ENCODE measurements at regions not wholly inside any gene's neighbourhood (a gene's known extent, or its start where the extent isn't known, plus 50 kb on each side); places are given as distances from the start of the nearest gene placed in this dataset.

DNA sequence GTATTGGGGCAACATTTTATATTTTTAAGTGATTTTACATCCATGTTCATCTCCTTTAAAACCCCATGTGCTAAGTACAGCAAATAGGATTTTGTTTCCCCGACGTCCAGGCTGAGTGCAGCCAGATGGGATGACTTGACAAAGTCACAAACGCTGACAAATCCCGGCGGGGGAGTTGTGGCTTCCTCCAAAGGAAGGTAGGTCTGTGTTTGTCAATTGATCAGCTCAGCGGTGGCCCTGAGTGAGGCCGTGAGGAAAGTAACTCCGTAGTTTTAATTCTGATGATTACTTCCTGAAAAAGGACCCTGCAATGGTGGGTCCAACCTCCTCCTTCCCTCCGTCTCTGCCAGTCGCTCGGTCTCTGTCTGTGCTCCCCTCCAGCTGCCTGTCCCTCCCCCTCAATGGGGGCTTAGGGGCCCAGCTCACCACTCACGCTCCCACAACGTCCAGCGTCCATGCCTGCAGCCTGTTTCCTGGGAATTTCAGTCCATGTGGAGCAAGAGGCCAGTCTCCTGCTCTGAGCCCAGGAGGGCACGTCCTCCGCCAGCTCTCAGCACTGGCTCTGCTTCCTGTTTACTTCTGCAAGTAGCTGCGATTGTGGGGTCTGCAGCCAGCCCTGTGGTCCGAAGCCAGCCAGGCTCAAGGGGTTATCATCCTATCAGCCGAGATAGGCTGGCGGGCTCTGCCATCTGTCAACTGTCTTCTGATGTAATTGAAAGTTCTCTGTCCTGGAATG is 209.4 kb upstream of the FOXF1 start:
- DNase-seq (ENCODE audit: extremely low read depth, insufficient read length) = no peak
- Histone ChIP-seq H3K36me3 (ENCODE audit: control insufficient read depth, insufficient read depth, low read length) (no peaks in the 10 kb centered on the region), H3K4me3 (replicated peaks; ENCODE audit: low read depth, low read length) (no peak overlapping the region), H3K27me3 (replicated peaks; ENCODE audit: control insufficient read depth, insufficient read depth, low read length) (peaks cover 1% of the 10 kb centered on the region)
- TF ChIP-seq, protein P1, sequence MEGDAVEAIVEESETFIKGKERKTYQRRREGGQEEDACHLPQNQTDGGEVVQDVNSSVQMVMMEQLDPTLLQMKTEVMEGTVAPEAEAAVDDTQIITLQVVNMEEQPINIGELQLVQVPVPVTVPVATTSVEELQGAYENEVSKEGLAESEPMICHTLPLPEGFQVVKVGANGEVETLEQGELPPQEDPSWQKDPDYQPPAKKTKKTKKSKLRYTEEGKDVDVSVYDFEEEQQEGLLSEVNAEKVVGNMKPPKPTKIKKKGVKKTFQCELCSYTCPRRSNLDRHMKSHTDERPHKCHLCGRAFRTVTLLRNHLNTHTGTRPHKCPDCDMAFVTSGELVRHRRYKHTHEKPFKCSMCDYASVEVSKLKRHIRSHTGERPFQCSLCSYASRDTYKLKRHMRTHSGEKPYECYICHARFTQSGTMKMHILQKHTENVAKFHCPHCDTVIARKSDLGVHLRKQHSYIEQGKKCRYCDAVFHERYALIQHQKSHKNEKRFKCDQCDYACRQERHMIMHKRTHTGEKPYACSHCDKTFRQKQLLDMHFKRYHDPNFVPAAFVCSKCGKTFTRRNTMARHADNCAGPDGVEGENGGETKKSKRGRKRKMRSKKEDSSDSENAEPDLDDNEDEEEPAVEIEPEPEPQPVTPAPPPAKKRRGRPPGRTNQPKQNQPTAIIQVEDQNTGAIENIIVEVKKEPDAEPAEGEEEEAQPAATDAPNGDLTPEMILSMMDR (IDR thresholded peaks at IDR 0.05; ENCODE audit: insufficient read depth, low read length, poor library complexity, severe bottlenecking) = no peak

- Histone ChIP-seq H3K36me3 (ENCODE audit: control insufficient read depth, insufficient read depth, low read length) (no peaks in the 10 kb centered on the region), H3K4me3 (replicated peaks; ENCODE audit: low read depth, low read length) (no peak overlapping the region), H3K27me3 (replicated peaks; ENCODE audit: control insufficient read depth, insufficient read depth, low read length) (peaks cover 1% of the 10 kb centered on the region)
- DNase-seq (ENCODE audit: extremely low read depth, insufficient read length) = no peak
- TF ChIP-seq, protein P1 (IDR thresholded peaks at IDR 0.05; ENCODE audit: insufficient read depth, low read length, poor library complexity, severe bottlenecking) = no peak
These were observed 207.8 kb upstream of the FOXF1 start for GRCh38 chr16:86302421-86303109.

DNA sequence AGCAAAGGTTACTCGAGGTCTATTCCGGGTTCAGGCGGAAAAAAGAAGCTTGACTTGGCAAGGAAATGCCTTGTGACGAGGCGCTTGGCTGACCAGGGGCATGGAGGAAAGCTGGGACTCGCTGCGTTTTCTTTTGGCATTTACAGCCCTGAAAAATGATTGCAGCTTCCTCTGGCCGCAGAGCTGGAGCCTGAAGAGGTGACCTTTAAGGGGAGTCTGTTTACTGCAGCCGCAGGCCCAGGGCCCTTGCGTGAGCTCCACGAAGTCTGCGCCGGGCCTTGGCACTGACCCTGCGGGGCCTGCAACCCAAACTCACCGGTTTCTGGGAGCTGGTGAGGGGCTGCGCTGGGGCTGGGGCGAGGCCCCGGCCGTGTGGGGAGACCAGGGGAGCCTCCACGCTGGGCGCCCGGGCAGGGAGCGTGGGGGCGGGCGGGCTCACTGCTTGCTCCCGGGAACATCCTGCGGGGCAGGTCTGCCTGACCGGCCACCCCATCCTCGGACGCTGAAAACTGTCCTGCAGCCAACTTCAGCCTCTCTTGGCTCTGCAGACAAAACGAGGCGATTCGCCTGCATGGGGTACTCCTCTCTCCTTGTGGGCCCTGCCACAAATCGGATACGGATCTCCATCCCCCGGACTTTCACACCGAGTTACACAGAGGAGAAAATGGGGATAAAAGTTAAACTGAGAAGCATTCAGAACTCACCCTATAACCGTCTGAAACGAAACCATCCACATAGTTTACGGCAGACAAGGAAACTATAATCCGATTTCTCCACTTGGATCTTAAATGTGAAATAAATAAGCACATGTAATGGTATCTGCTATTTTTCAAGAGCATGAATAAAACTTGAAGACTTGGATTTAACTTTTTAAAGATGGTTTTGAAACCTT is 206.3 kb upstream of the FOXF1 start:
- DNase-seq (ENCODE audit: extremely low read depth, insufficient read length) = no peak
- Histone ChIP-seq H3K27me3 (replicated peaks; ENCODE audit: control insufficient read depth, insufficient read depth, low read length) (peaks cover 1% of the 10 kb centered on the region), H3K36me3 (ENCODE audit: control insufficient read depth, insufficient read depth, low read length) (no peaks in the 10 kb centered on the region), H3K4me3 (replicated peaks; ENCODE audit: low read depth, low read length) (no peak overlapping the region)
- TF ChIP-seq, protein P1 (IDR thresholded peaks at IDR 0.05; ENCODE audit: insufficient read depth, low read length, poor library complexity, severe bottlenecking) = no peak

GRCh38 chr16:86304868-86305267 is 205.5 kb upstream of the FOXF1 start:
- TF ChIP-seq, protein P1 (IDR thresholded peaks at IDR 0.05; ENCODE audit: insufficient read depth, low read length, poor library complexity, severe bottlenecking) = no peak
- no peak for DNase-seq (ENCODE audit: extremely low read depth, insufficient read length)
- Histone ChIP-seq H3K36me3 (ENCODE audit: control insufficient read depth, insufficient read depth, low read length) (no peaks in the 10 kb centered on the region), H3K4me3 (replicated peaks; ENCODE audit: low read depth, low read length) (no peak overlapping the region), H3K27me3 (replicated peaks; ENCODE audit: control insufficient read depth, insufficient read depth, low read length) (peaks cover 1% of the 10 kb centered on the region)

DNA sequence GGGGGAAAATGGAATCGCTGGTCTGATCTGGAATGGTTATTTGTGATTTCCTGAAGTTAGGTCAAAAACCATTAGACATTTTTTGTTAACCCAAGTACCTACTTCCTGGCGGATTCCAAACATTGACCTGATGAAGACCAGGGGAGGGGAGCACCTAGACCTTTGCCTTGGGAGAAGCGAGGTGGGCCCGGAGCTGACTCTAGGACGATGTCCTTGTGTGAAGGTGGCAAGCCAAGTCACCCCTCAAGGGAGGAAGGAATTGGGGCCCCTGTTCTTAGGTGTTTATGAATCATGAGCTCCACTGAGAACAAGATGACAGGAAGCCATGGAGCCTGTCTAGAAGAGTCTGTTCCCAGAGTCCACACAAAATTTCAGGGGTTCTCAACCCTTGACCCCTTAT is 204.9 kb upstream of the FOXF1 start:
- no peak overlapping the region for H3K4me3 ChIP-seq (replicated peaks; ENCODE audit: low read depth, low read length)
- peaks cover 1% of the 10 kb centered on the region; the same call in 1 of the 2 replicates for H3K27me3 ChIP-seq (replicated peaks; ENCODE audit: control insufficient read depth, insufficient read depth, low read length)
- DNase-seq (ENCODE audit: extremely low read depth, insufficient read length) = no peak
- TF ChIP-seq, protein P1 (IDR thresholded peaks at IDR 0.05; ENCODE audit: insufficient read depth, low read length, poor library complexity, severe bottlenecking) = no peak
- H3K36me3 ChIP-seq (ENCODE audit: control insufficient read depth, insufficient read depth, low read length) = no peaks in the 10 kb centered on the region

Data from GM06990 (cell line).